AG04450 (cell line): ENCODE measurements at regions not wholly inside any gene's neighbourhood (a gene's known extent, or its start where the extent isn't known, plus 50 kb on each side); places are given as distances from the start of the nearest gene placed in this dataset.

Source experiments
- CTCF ChIA-PET: fragments of 300-600, 350-600 bp; formaldehyde crosslinking; extraction: SDS; loops from one replicate; lab custom pipeline; 2022; ENCODE audit warnings: antibody characterized with exemption, inconsistent platforms; lab: Charles Lee
- POLR2A ChIA-PET: fragments of 350-600 bp; formaldehyde crosslinking; extraction: SDS; loops from one replicate; lab custom pipeline; 2021; ENCODE audit warnings: antibody characterized with exemption, inconsistent platforms; lab: Yijun Ruan, JAX
- DNase-seq: peaks from one replicate; pipeline ENCODE4 v3.0.0-alpha.2; 2011; ENCODE audit warnings: low read depth, low spot score
- H3K27ac ChIP-seq: one replicate; pipeline ENCODE4 v1.5.1; 2012; ENCODE audit warnings: low read depth, low read length, control low read depth
- H3K27me3 ChIP-seq: one replicate; pipeline ENCODE4 v1.6.0; 2012; ENCODE audit warnings: low read length; ENCODE audit not compliant: control insufficient read depth, insufficient read depth
- H3K4me3 ChIP-seq: 2 replicates; pipeline ENCODE4 v1.5.1; 2011; ENCODE audit warnings: mild to moderate bottlenecking, low read depth, low read length, control low read depth
- H3K9me3 ChIP-seq: 2 replicates; pipeline ENCODE4 v1.5.1; 2012; ENCODE audit warnings: low read length; ENCODE audit not compliant: control insufficient read depth, insufficient read depth
- TF ChIP-seq, protein P1 (sequence below): IDR thresholded peaks from 2 replicates; pipeline ENCODE4 v1.5.1; 2011; ENCODE audit warnings: low read depth, low read length, control low read depth, inconsistent platforms

DNA sequence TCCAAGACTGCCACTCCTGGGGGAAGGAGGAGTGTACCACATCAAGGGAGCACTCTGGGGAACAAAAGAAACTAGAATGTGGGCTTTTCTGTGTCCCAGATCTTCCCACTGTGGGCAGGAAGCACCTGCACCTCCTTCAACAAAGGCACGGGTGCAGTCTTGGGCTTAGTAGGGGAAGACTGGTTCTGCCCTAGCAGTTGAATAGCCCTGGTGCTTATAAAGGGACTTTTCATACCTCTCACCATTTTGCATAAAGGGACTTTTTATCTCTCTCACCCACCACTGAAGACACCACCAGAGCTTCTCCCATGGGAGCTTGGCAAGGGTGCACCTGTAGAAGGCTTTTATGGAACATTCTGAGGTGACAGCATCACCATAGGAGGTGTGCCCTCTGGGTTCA is 65.8 kb upstream of the MS4A8 start:
- no peak overlapping the region for H3K4me3 ChIP-seq
- no peak for DNase-seq
- peaks cover 4% of the 10 kb centered on the region; the same call in 1 of the 2 replicates for H3K9me3 ChIP-seq
- no peaks in the 10 kb centered on the region for H3K27me3 ChIP-seq
- TF ChIP-seq, protein P1, sequence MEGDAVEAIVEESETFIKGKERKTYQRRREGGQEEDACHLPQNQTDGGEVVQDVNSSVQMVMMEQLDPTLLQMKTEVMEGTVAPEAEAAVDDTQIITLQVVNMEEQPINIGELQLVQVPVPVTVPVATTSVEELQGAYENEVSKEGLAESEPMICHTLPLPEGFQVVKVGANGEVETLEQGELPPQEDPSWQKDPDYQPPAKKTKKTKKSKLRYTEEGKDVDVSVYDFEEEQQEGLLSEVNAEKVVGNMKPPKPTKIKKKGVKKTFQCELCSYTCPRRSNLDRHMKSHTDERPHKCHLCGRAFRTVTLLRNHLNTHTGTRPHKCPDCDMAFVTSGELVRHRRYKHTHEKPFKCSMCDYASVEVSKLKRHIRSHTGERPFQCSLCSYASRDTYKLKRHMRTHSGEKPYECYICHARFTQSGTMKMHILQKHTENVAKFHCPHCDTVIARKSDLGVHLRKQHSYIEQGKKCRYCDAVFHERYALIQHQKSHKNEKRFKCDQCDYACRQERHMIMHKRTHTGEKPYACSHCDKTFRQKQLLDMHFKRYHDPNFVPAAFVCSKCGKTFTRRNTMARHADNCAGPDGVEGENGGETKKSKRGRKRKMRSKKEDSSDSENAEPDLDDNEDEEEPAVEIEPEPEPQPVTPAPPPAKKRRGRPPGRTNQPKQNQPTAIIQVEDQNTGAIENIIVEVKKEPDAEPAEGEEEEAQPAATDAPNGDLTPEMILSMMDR = no peak
- ChIA-PET POLR2A (no interaction called here), CTCF (no interaction called here)
- no peak overlapping the region for H3K27ac ChIP-seq

DNA sequence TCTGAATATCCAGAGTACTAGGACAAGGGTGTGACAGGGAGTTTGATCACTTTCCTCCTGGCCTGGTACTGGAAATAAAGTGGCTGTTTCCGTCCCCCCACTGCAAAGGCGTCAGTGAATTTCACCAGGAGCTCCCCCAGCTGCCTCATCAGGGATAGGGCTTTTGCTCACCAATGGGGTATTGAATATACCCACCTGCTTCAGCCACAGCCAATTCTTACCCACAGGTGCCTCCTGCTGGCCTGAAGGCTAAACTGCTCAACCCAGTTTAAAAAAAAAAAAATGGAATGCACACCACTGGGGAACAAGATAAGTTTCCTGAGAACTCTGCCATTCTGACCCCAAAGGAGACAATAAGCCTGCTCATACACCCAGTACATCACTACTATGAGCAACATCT is 65.3 kb upstream of the MS4A8 start:
- DNase-seq = no peak
- Histone ChIP-seq H3K9me3 (peaks cover 4% of the 10 kb centered on the region; the same call in 1 of the 2 replicates), H3K4me3 (no peak overlapping the region), H3K27me3 (no peaks in the 10 kb centered on the region), H3K27ac (no peak overlapping the region)
- POLR2A ChIA-PET = no interaction called here
- TF ChIP-seq, protein P1 = no peak
- CTCF ChIA-PET = interaction anchor here (0.7 kb wide), 1 partner anchor 23 kb away, joined by 6 read pairs; no protein-coding TSS in a partner anchor

GRCh38 chr11:60641940-60642339 is 57.5 kb upstream of the MS4A8 start:
- POLR2A ChIA-PET = no interaction called here
- no peak overlapping the region for H3K4me3 ChIP-seq
- no peak overlapping the region for H3K27ac ChIP-seq
- CTCF ChIA-PET = interaction anchor here (0.6 kb wide), 1 partner anchor 22 kb away, joined by 3 read pairs; no protein-coding TSS in a partner anchor
- H3K9me3 ChIP-seq = peaks cover 6% of the 10 kb centered on the region
- H3K27me3 ChIP-seq = no peaks in the 10 kb centered on the region
- TF ChIP-seq, protein P1 = no peak
- DNase-seq = no peak

DNA sequence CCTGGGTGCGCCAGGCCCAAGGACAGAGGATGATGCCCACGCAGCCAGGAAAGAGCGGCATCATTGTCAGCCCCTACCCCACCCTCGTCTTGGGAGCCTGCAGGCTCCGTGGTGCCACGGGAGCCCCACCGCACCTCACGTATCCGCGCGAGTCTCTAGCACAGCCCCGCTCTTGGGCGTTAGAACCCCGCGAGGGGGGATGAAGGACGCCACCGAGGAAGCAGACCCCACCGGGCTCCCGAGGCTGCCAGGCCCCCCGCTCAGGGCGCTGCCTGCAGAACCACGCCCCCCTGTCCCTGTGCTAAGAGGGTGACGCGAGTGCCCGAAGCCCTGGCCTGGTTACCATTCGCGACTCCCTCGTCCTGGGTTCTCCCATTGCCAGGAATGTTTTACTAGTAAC is 52.3 kb upstream of the MS4A8 start:
- CTCF ChIA-PET = no interaction called here
- peaks cover 12% of the 10 kb centered on the region for H3K9me3 ChIP-seq
- no peak overlapping the region for H3K4me3 ChIP-seq
- TF ChIP-seq, protein P1 = no peak
- DNase-seq = no peak
- POLR2A ChIA-PET = no interaction called here
- no peak overlapping the region for H3K27ac ChIP-seq
- no peaks in the 10 kb centered on the region for H3K27me3 ChIP-seq
